Kidney (tissue), 13 donors: ENCODE measurements at regions not wholly inside any gene's neighbourhood (a gene's known extent, or its start where the extent isn't known, plus 50 kb on each side); places are given as distances from the start of the nearest gene placed in this dataset.

Source experiments
- DNase-seq, 5 donors: peaks; one replicate each; pipeline ENCODE4 v3.0.0-alpha.2; 2013 to 2020
- FAIRE-seq: peaks from 2 replicates; lab custom pipeline; 2012; peaks lifted over from hg19 to GRCh38; lab: Jason Lieb, UNC
- H3K27ac ChIP-seq, 2 donors: one replicate each; pipeline ENCODE4 v1.7.0; 2013; ENCODE audit warnings: low read depth in 2 of 2, low read length in 2 of 2, inconsistent platforms in 1 of 2
- H3K27me3 ChIP-seq: one replicate; pipeline ENCODE4 v1.7.1; 2013; ENCODE audit warnings: low read length, inconsistent platforms; ENCODE audit not compliant: control insufficient read depth, insufficient read depth
- H3K36me3 ChIP-seq, 3 donors: one replicate each; pipeline versions ENCODE4 v1.7.0 to v1.7.1; 2013; ENCODE audit warnings: low read length in 3 of 3, control low read depth in 1 of 3, inconsistent platforms in 1 of 3; ENCODE audit not compliant: insufficient read depth in 3 of 3, control insufficient read depth in 2 of 3
- H3K4me1 ChIP-seq, 3 donors: one replicate each; pipeline versions ENCODE4 v1.7.0 to v1.7.1; 2013; ENCODE audit warnings: low read length in 3 of 3, inconsistent platforms in 1 of 3, low read depth in 1 of 3; ENCODE audit not compliant: control insufficient read depth in 2 of 3, insufficient read depth in 2 of 3
- H3K4me3 ChIP-seq, 3 donors: one replicate each; pipeline versions ENCODE4 v1.7.0 to v1.8.1; 2013; ENCODE audit warnings: low read length in 3 of 3, control low read depth in 1 of 3, inconsistent platforms in 1 of 3
- H3K9ac ChIP-seq, 3 donors: one replicate each; pipeline versions ENCODE4 v1.7.0 to v1.7.1; 2013; ENCODE audit warnings: low read length in 3 of 3, control low read depth in 1 of 3, inconsistent platforms in 1 of 3
- H3K9me3 ChIP-seq, 3 donors: one replicate each; pipeline versions ENCODE4 v1.7.0 to v1.7.1; 2013; ENCODE audit warnings: low read length in 3 of 3, control low read depth in 1 of 3, inconsistent platforms in 1 of 3; ENCODE audit not compliant: control insufficient read depth in 2 of 3, insufficient read depth in 1 of 3
- CTCF ChIP-seq: IDR thresholded peaks from 3 replicates; pipeline ENCODE4 v1.5.1; 2012; ENCODE audit warnings: mild to moderate bottlenecking, moderate library complexity, borderline replicate concordance; ENCODE audit not compliant: insufficient read depth; ENCODE audit errors: extremely low read depth
- intact Hi-C: fragments of 100-400 bp; cut with DNase I; formaldehyde crosslinking; loops from one replicate; pipeline ENCODE4 v1.11.1; 2022
- donor health status: control.
- donor health status: control.
- donor health status: control.
- donor health status: control.
- donor health status: control.
- donor health status: DM: yes; HTN: yes; CAD: no.
- donor health status: Normal renal cell carcinoma (clear cell type).

- Histone ChIP-seq H3K9me3 (no peaks in the 10 kb centered on the region), H3K9ac (no peak overlapping the region), H3K36me3 (no peaks in the 10 kb centered on the region), H3K27me3 (no peaks in the 10 kb centered on the region), H3K4me1 (peaks cover 0 to 3% (median 0%) of the 10 kb centered on the region in 3 donors), H3K4me3 (peak overlapping the region in 1 of 3 donors; percentile 30), H3K27ac (no peak overlapping the region)
- FAIRE-seq = no peak
- no peak for TF ChIP-seq CTCF
- intact Hi-C loops = no loop called here
- DNase-seq = no peak
These were observed 131.7 kb downstream of the KLF5 start for GRCh38 chr13:73190477-73190876.

GRCh38 chr13:73189776-73190175 is 131.0 kb downstream of the KLF5 start:
- H3K27ac ChIP-seq = no peak overlapping the region
- H3K36me3 ChIP-seq = no peaks in the 10 kb centered on the region
- no peaks in the 10 kb centered on the region for H3K27me3 ChIP-seq
- intact Hi-C loops = no loop called here
- peaks cover 0 to 3% (median 0%) of the 10 kb centered on the region in 3 donors for H3K4me1 ChIP-seq
- H3K9ac ChIP-seq = no peak overlapping the region
- no peak for TF ChIP-seq CTCF
- no peaks in the 10 kb centered on the region for H3K9me3 ChIP-seq
- H3K4me3 ChIP-seq = peak overlapping the region in 1 of 3 donors; percentile 30
- FAIRE-seq = no peak
- no peak for DNase-seq

GRCh38 chr13:73189362-73189761 is 130.6 kb downstream of the KLF5 start:
- FAIRE-seq = no peak
- no peaks in the 10 kb centered on the region for H3K27me3 ChIP-seq
- no peak overlapping the region for H3K9ac ChIP-seq
- H3K9me3 ChIP-seq = no peaks in the 10 kb centered on the region
- no peak for TF ChIP-seq CTCF
- intact Hi-C loops = no loop called here
- no peak overlapping the region for H3K4me3 ChIP-seq
- no peaks in the 10 kb centered on the region for H3K36me3 ChIP-seq
- DNase-seq = no peak
- peaks cover 0 to 3% (median 0%) of the 10 kb centered on the region in 3 donors for H3K4me1 ChIP-seq
- H3K27ac ChIP-seq = no peak overlapping the region

GRCh38 chr13:73187106-73187505 is 128.3 kb downstream of the KLF5 start:
- no peak for TF ChIP-seq CTCF
- H3K9ac ChIP-seq = no peak overlapping the region
- intact Hi-C loops = no loop called here
- H3K27ac ChIP-seq = no peak overlapping the region
- no peak for FAIRE-seq
- no peaks in the 10 kb centered on the region for H3K27me3 ChIP-seq
- no peaks in the 10 kb centered on the region for H3K9me3 ChIP-seq
- H3K4me1 ChIP-seq = peaks cover 0 to 3% (median 0%) of the 10 kb centered on the region in 3 donors
- DNase-seq = no peak
- H3K36me3 ChIP-seq = no peaks in the 10 kb centered on the region
- H3K4me3 ChIP-seq = no peak overlapping the region
